Activated T-cell treated with anti-CD3 and anti-CD28 coated beads, Interleukin-2, amount 50 U/mL, for 24 hours (primary cell): ENCODE measurements at regions not wholly inside any gene's neighbourhood (a gene's known extent, or its start where the extent isn't known, plus 50 kb on each side); places are given as distances from the start of the nearest gene placed in this dataset.
"Not testable (repeated sequence)": the region's sequence is repeated elsewhere in the genome, so short reads cannot be mapped to it uniquely, and the experiment has no call there.

ENCODE experiments used
- DNase-seq: peaks from one replicate; pipeline ENCODE4 v3.0.0-alpha.2; 2020
- H3K27ac Mint-ChIP-seq: 2 replicates; pipeline ENCODE4 v1.8.0; 2020; ENCODE audit warnings: mild to moderate bottlenecking, mixed read lengths
- H3K27me3 Mint-ChIP-seq: 2 replicates; pipeline ENCODE4 v1.8.0; 2020; ENCODE audit warnings: mixed read lengths
- H3K36me3 Mint-ChIP-seq: 2 replicates; pipeline ENCODE4 v1.8.0; 2020; ENCODE audit warnings: low read depth, mixed read lengths
- H3K4me1 Mint-ChIP-seq: 2 replicates; pipeline ENCODE4 v1.8.0; 2020; ENCODE audit warnings: low read depth, mixed read lengths
- H3K4me3 Mint-ChIP-seq: 2 replicates; pipeline ENCODE4 v1.8.0; 2020; ENCODE audit warnings: mild to moderate bottlenecking, moderate library complexity, mixed read lengths
- H3K9me3 Mint-ChIP-seq: 2 replicates; pipeline ENCODE4 v1.8.0; 2020; ENCODE audit warnings: mixed read lengths

DNA sequence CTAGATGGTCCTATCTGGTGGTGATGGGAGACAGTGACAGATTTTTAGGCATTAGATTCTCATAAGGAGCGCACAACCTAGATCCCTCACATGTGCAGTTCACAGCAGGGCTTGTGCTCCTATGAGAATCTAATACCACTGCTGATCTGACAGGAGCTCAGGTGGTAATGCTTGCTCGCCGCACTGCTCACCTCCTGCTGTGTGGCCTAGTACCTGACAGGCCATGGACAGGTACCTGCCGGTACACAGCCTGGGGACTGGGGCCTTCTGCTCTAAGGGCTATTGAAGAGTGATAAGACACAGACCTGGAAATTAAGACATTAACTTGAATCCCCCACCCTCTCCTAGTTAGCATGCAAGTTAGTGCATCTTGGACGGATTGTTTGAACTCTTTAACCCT lies 64.4 kb downstream of the KLRB1 start:
- H3K4me3 Mint-ChIP-seq, H3K27ac Mint-ChIP-seq, H3K9me3 Mint-ChIP-seq, H3K27me3 Mint-ChIP-seq, H3K4me1 Mint-ChIP-seq, DNase-seq, H3K36me3 Mint-ChIP-seq: not testable (repeated sequence)

DNA sequence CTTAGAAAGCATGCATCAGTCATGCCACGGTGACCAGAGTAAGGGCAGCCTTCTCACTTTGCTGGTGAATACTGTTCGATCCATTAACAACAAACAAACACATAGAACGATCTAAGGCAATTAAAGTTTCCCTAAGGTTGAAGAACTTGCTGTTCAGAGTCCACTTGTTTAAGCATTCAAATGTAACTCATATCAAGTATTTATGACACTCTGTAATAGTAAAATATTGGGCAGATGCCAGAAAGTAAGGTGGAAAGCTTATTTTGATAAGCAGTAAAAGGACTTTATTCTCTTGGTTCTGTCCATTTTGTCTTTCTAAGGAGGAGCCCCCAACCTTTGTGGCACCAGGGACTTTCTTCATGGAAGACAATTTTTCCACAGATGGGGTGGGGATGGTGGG lies 64.9 kb downstream of the KLRB1 start:
- not testable (repeated sequence) for H3K4me3 Mint-ChIP-seq, H3K27ac Mint-ChIP-seq, H3K4me1 Mint-ChIP-seq, H3K27me3 Mint-ChIP-seq, H3K9me3 Mint-ChIP-seq, H3K36me3 Mint-ChIP-seq, DNase-seq

DNA sequence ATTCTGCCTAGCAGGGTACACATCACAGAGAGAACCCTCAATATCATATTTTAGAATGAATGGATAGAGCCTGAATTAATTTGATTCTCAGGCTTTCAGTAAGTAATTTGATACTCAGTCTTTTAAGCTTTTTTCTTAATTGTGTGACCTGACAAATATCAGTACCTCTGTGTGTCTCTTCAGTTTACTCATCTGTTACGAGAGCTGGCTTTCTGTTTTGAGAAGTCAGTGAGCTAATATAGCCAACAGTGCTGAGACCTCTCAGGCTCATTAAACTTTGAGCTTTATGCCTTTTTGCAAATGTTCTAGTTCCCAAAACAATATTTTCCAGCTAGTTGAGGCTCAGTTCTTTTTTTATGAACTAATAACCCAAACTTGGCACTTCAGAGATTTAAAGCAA lies 91.8 kb downstream of the KLRB1 start:
- H3K4me3 Mint-ChIP-seq, H3K4me1 Mint-ChIP-seq, H3K36me3 Mint-ChIP-seq, H3K27ac Mint-ChIP-seq, H3K9me3 Mint-ChIP-seq, DNase-seq, H3K27me3 Mint-ChIP-seq: not testable (repeated sequence)

DNA sequence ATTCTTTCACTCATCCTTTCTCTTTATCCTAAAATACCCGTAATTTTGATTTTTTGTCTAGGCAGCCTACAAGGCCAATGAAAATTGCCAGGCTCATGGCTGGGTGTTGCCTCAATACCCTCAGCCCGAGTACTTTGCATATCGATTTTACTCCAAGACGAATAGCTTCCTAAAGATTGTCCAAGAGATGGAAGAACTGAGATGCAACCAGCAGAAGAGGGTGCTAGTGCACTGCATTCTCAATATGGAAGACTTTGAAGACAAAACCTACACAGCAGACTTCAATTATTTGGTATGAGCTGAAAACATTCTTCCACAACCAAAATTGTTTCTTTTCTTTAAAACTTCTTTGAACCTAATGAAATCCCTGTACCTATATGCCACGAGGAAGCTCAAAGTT lies 95.0 kb downstream of the KLRB1 start:
- peaks cover 14% of the 10 kb centered on the region for H3K4me1 Mint-ChIP-seq
- H3K9me3 Mint-ChIP-seq, H3K4me3 Mint-ChIP-seq, H3K36me3 Mint-ChIP-seq, DNase-seq, H3K27me3 Mint-ChIP-seq, H3K27ac Mint-ChIP-seq: not testable (repeated sequence)

DNA sequence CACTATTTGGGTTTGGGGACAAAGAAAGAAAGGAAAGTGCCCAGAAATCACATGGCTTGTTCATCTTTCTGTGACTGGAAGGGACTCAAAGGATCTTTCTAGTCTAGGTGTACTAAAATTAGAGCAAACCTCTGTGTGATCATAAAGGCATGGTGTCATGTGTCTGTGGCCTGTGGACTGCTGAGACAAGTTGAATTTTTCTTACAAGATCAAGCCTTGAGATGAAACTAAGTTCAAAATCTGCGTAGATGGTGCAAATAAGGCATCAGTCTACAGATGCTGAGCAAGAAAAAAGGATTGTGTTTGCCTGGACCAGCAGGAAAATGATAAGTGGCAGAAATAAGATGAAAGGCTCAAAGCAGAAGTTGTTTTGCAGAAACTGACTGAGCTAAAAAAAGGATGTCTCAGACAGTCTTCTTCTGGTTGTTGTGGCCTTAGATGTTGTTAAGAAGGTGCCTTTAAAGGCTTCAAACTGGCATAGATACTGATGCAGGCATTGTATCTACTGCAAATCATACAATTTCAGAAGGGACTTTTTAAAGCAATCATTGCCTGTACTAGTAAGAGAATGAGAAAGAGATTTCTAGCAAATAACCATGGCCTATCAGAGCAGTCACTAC lies 97.2 kb downstream of the KLRB1 start:
- H3K4me3 Mint-ChIP-seq, H3K36me3 Mint-ChIP-seq, DNase-seq, H3K27me3 Mint-ChIP-seq, H3K9me3 Mint-ChIP-seq, H3K27ac Mint-ChIP-seq: not testable (repeated sequence)
- H3K4me1 Mint-ChIP-seq = peaks cover 13% of the 10 kb centered on the region

DNA sequence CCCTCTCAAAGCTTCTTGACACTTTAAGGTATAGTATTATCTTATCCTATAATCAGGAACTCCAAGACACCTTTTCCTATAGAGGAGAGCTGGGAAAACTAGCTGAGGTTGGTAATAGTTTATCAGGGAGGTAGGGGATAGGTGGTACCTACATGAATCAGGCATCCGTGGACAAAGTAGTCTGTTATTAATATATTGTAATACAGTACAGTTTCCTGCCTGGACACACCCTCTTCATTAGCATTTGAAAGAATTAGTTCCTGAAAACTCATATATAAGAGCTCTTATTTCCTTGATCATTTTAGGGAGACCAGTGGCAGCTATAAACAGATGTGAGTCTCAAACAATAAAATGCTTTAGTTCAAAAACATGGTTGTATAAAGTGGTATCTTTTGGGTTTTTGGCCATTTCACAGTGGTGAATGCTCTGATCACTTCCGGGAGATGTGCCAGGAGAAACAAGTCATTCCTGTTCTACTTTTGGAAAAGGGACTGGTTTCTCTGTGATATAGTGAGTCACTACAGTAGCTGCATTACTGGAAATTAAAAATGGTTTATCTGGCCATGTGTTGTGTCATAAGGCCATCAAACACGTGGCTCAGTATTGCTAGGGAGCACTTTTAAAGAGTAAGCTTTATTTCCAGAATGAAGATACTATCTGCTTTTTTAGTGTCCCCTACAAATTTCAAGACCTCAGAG lies 98.1 kb downstream of the KLRB1 start:
- H3K9me3 Mint-ChIP-seq = no peaks in the 10 kb centered on the region
- no peaks in the 10 kb centered on the region for H3K27me3 Mint-ChIP-seq
- peaks cover 13% of the 10 kb centered on the region for H3K4me1 Mint-ChIP-seq
- DNase-seq = no peak
- H3K36me3 Mint-ChIP-seq = no peaks in the 10 kb centered on the region
- no peak overlapping the region for H3K27ac Mint-ChIP-seq
- no peak overlapping the region for H3K4me3 Mint-ChIP-seq

DNA sequence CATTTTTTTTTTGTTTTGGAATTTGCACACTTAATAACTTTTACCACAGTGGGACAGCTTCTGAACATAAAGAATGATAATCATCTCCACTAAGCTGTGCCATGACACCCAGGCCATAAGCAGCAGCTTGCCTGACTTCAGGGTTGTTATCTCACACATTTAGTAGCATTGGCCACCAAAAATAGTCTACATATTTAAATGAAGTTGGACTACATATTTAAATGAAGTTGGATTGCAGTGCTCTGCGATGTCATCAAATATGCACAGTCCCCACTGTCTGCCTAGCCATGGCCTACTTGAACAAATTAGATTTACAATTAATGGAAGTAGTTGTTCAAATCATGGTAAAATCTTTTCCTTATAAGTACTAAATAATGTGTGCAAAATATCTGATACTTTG lies 101.0 kb downstream of the KLRB1 start:
- no peaks in the 10 kb centered on the region for H3K36me3 Mint-ChIP-seq
- H3K4me3 Mint-ChIP-seq = no peak overlapping the region
- H3K27me3 Mint-ChIP-seq = no peaks in the 10 kb centered on the region
- DNase-seq = no peak
- H3K4me1 Mint-ChIP-seq = peaks cover 13% of the 10 kb centered on the region
- no peaks in the 10 kb centered on the region for H3K9me3 Mint-ChIP-seq
- H3K27ac Mint-ChIP-seq = no peak overlapping the region

DNA sequence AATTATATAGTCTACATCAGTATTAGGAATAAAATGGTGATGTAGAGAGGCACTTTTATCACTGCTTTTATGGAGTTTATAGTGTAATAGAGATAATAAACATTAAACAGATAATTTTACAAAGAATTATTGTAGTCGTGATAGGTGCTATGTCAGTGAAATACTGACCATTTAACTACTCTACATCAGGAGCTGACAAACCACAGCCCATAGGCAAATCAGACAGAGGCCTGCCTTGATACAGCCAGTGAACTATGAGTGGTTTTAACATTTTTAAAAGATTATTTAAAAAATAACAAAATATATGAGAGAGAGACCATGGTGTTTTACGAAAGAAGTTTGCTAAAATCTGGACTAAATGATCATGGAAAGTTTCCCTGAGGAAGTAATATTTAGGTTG lies 104.3 kb downstream of the KLRB1 start:
- not testable (repeated sequence) for H3K4me3 Mint-ChIP-seq, H3K36me3 Mint-ChIP-seq, H3K4me1 Mint-ChIP-seq, H3K27ac Mint-ChIP-seq, H3K9me3 Mint-ChIP-seq, H3K27me3 Mint-ChIP-seq, DNase-seq

DNA sequence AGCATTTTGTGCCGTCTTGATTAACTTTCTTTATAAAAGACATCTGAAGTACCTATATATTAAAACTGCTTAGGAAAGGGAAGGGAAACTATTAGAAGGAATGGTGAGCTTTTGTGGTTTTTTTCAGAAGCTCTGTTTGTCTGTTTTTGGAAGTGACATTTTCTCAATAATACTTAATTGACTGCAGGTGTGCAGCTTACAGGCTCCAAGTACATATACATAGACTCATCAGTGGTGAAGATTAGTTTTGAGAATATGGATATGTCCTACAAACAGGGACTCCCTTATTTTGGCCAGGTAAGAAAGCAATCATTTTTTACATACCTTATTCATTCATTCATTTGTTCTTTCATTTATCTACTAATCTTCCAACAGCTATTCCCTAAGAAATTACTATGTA lies 104.9 kb downstream of the KLRB1 start:
- DNase-seq, H3K4me1 Mint-ChIP-seq, H3K9me3 Mint-ChIP-seq, H3K36me3 Mint-ChIP-seq, H3K27me3 Mint-ChIP-seq, H3K4me3 Mint-ChIP-seq, H3K27ac Mint-ChIP-seq: not testable (repeated sequence)

DNA sequence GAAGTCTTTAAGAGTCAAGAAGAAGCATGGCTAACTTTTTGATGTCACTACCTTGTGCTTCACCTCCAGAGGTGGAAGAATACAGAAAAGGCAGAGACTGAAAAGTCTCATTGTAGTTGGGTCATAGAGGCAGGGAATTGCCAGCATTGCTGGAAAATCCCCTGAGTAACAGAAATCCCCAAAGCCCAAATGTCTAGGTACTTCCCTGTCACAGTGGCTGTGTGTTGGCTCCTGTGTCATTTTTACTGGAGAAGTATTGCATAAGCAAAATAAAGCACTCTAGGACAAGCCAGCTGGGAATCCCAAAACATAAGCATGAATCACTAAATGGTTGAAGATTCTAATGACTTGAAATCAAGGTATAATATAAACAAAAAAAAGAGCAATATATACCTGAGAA lies 114.4 kb downstream of the KLRB1 start:
- H3K27me3 Mint-ChIP-seq, H3K36me3 Mint-ChIP-seq, H3K27ac Mint-ChIP-seq, H3K9me3 Mint-ChIP-seq, DNase-seq, H3K4me1 Mint-ChIP-seq, H3K4me3 Mint-ChIP-seq: not testable (repeated sequence)

DNA sequence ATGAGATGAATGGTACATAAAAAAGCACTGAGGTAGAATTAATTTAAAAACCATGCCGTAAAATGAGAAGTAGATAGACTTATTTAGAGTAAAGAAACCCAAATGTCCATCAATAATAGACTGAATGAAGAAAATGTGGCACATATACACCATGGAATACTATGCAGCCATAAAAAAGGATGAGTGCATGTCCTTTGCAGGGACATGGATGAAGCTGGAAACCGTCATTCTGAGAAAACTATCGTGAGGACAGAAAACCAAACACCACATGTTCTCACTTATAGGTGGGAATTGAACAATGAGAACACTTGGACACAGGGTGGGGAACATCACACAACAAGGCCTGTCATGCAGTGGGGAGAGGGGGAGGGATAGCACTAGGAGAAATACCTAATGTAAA lies 126.4 kb downstream of the KLRB1 start:
- H3K4me1 Mint-ChIP-seq, H3K36me3 Mint-ChIP-seq, H3K27ac Mint-ChIP-seq, DNase-seq, H3K27me3 Mint-ChIP-seq, H3K4me3 Mint-ChIP-seq, H3K9me3 Mint-ChIP-seq: not testable (repeated sequence)

DNA sequence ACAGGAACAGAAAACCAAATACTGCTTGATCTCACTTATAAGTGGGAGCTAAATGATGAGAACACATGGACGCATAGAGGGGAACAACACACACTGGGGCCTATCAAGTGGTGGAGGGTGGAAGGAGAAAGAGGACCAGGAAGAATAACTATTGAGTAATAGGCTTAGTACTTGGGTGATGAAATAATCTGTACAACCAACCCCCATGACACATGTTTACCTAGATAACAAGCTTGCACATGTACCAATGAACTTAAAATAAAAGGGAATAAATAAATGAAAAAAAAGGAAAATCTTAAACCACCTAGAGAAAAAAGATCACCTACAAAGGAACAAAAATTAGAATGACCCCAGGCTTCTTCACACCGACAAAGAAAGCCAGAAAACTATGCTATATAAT lies 133.5 kb downstream of the KLRB1 start:
- not testable (repeated sequence) for H3K9me3 Mint-ChIP-seq, H3K4me3 Mint-ChIP-seq, H3K27me3 Mint-ChIP-seq, DNase-seq, H3K36me3 Mint-ChIP-seq, H3K27ac Mint-ChIP-seq
- H3K4me1 Mint-ChIP-seq = peaks cover 18% of the 10 kb centered on the region

DNA sequence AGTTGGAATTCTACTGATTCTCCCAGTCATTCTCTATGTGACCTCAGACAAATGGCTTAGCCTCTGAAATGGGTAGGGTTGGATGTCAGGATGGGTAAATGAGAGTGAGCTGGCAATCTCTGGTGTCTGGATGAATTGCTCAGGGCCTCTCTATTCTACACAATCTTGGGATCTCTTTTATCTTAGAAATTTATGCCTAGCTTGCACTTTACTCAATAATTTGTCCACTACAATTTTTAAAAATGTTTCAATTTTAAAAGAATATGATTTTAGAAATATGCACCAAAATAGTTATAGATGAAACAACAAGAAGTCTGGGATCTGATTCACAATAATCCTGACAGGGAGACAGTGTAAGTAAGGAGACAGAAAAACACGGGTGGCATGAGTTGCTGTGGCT lies 134.1 kb downstream of the KLRB1 start:
- H3K36me3 Mint-ChIP-seq, H3K4me3 Mint-ChIP-seq, H3K27ac Mint-ChIP-seq, DNase-seq, H3K9me3 Mint-ChIP-seq, H3K27me3 Mint-ChIP-seq: not testable (repeated sequence)
- peaks cover 22% of the 10 kb centered on the region for H3K4me1 Mint-ChIP-seq

DNA sequence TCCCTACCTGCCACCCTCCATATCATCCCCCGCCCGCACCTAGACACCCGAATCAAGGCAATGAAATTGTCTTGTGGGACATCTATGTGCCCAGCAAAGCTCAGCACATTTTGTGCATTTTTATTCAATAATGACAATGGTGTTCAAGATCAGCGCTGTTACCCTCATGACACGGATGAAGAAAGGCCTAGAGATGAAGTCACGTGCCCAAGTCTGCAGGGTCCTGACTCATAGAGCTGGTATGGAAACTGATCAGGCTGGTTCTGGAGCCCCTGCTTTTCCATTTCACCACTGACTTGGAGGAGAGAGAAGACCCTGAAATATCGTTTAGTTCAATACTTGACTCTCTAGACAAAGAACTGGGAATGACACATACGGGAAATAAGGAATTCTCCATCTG lies 136.2 kb downstream of the KLRB1 start:
- not testable (repeated sequence) for H3K4me3 Mint-ChIP-seq, H3K9me3 Mint-ChIP-seq, H3K27ac Mint-ChIP-seq, H3K27me3 Mint-ChIP-seq, DNase-seq, H3K36me3 Mint-ChIP-seq
- H3K4me1 Mint-ChIP-seq = peaks cover 28% of the 10 kb centered on the region

DNA sequence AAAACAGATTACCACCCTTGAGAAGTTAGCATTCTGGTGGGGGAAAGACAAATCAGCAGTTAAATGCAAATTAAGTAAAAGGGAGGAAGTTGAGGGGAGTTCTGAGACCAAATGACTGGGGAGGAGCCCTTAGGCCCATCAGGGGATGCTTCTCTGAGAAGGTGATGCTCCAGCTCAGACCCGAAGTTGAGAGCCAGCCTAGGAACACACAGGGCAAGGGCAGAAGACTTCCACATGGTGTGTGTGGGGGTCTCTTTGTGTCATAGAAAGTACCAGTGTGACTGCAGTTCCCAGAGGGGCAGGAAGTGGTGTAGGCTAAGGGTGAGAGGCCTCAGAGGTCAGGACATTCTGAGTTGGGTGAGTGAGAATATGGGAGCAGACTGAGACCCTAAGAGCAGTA lies 137.3 kb downstream of the KLRB1 start:
- not testable (repeated sequence) for H3K9me3 Mint-ChIP-seq, H3K36me3 Mint-ChIP-seq, H3K27me3 Mint-ChIP-seq, DNase-seq, H3K4me3 Mint-ChIP-seq
- Mint-ChIP-seq H3K27ac (peak overlapping the region; percentile 71), H3K4me1 (peaks cover 28% of the 10 kb centered on the region)

DNA sequence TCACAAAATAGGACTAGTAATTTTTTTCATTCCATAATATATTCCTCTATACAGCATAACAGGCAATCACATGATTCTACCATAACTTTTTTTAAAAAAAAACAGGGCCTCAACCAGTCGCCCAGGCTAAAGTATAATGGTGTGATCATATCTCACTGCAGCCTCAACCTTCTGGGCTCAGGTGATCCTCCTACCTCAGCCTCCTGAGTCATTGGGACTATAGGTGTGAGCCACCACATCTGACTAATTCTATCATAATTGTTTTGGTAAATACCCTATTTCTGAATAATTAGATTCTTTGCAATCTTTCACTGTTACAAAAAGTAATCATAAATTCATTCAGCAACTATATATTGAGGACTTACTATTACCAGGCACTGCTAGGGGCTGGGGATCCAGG lies 137.8 kb downstream of the KLRB1 start:
- not testable (repeated sequence) for H3K27me3 Mint-ChIP-seq
- H3K27ac Mint-ChIP-seq = peak overlapping the region; percentile 71

More for the DNA sequence above, 137.8 kb downstream of the KLRB1 start:
- not testable (repeated sequence) for H3K36me3 Mint-ChIP-seq, H3K4me3 Mint-ChIP-seq, H3K9me3 Mint-ChIP-seq, DNase-seq
- peaks cover 28% of the 10 kb centered on the region for H3K4me1 Mint-ChIP-seq
